ENCODE measurements at regions not wholly inside any gene's neighbourhood (a gene's known extent, or its start where the extent isn't known, plus 50 kb on each side); places are given as distances from the start of the nearest gene placed in this dataset.

- no peaks in the 10 kb centered on the region for H3K9me3 ChIP-seq (replicated peaks; ENCODE audit: control insufficient read depth, insufficient read depth, low read depth, low read length)
- no peak overlapping the region for H3K4me3 ChIP-seq
- H3K36me3 ChIP-seq (ENCODE audit: control insufficient read depth, insufficient read depth, low read length): no peaks in the 10 kb centered on the region
- DNase-seq (ENCODE audit: extremely low read depth in 1 of 4, low spot score in 3 of 4) (no peak), ATAC-seq (no peak), FAIRE-seq (no peak)
- H2AFZ ChIP-seq (ENCODE audit: low read depth, low read length): no peak overlapping the region
- no peaks in the 10 kb centered on the region for H3K79me2 ChIP-seq (ENCODE audit: control insufficient read depth, insufficient read depth, low read length)
- intact Hi-C loops (cut with micrococcal nuclease): no loop called here
- H3K4me1 ChIP-seq (replicated peaks in 1 of 2; ENCODE audit: control insufficient read depth in 2 of 2, insufficient read depth in 2 of 2, low read length in 2 of 2): no peaks in the 10 kb centered on the region
- in situ Hi-C loops (cut with MboI): no loop called here
- peaks cover 13 to 66% of the 10 kb centered on the region in 2 experiments for H3K27me3 ChIP-seq (ENCODE audit: control insufficient read depth in 2 of 2, insufficient read depth in 2 of 2, low read length in 2 of 2)
- no peak for TF ChIP-seq SETDB1 (IDR thresholded peaks at IDR 0.05; ENCODE audit: low read length)
- TF ChIP-seq CHD2 (IDR thresholded peaks at IDR 0.05; ENCODE audit: low read depth, low read length): no peak
- TF ChIP-seq PRDM10 (IDR thresholded peaks at IDR 0.05; ENCODE audit: partially characterized antibody): no peak
- no peak for TF ChIP-seq ESRRB (CRISPR knock-in tag; IDR thresholded peaks at IDR 0.05; ENCODE audit: borderline replicate concordance)
- no peak for TF ChIP-seq SMARCA5 (IDR thresholded peaks at IDR 0.05)
- TF ChIP-seq ZNF696 (CRISPR knock-in tag; conservative IDR thresholded peaks at IDR 0.05): no peak
- no peak overlapping the region for H3K27ac ChIP-seq (ENCODE audit: extremely low read depth, low read depth, low read length)
- H3K4me2 ChIP-seq (ENCODE audit: insufficient read depth, low read length): no peak overlapping the region
- CTCF ChIA-PET (ENCODE audit: low intra/inter-chr PET ratio): no interaction called here
- BruUV-seq (replicated peaks): no TSS peak
- POLR2A ChIA-PET: no interaction called here
- no peak overlapping the region for H3K9ac ChIP-seq (ENCODE audit: insufficient read depth in 1 of 2, low read depth in 2 of 2, low read length in 2 of 2)
- no peaks in the 10 kb centered on the region for H3K9me1 ChIP-seq (ENCODE audit: control insufficient read depth, insufficient read depth, low read length)
- no peaks in the 10 kb centered on the region for H4K20me1 ChIP-seq (replicated peaks; ENCODE audit: control insufficient read depth, insufficient read depth, low read length)
- WGBS (ENCODE audit: insufficient coverage, low coverage, missing lambda C conversion rate): 1% methylated on average over 7 of the region's 7 CpGs
Observed at GRCh38 chr2:2873450-2873811, 504.2 kb downstream of the EIPR1 start.

Data from K562 (cell line).